Bone marrow (tissue), 2 donors: ENCODE measurements at regions not wholly inside any gene's neighbourhood (a gene's known extent, or its start where the extent isn't known, plus 50 kb on each side); places are given as distances from the start of the nearest gene placed in this dataset.
"Not testable (repeated sequence)": the region's sequence is repeated elsewhere in the genome, so short reads cannot be mapped to it uniquely, and the experiment has no call there.

Experiments
- DNase-seq, 2 donors: peaks; one replicate each; lab custom pipeline; 2025; lab: John Stamatoyannopoulos, UW

DNA sequence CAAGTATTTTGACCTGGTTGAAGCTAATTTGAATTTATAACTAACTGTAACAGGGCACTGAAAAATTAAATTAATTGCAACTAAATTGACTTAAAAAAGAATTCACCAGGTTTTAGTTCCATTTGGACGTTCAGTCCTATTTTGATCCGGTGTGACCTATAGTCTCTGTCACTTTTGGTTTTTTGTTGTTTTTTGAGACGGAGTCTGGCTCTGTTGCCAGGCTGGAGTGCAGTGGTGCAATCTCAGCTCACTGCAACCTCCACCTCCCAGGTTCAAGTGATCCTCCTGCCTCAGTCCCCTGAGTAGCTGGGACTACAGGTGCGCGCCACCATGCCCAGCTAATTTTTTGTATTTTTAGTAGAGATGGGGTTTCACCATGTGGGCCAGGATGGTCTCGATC is 91.2 kb downstream of the GADD45G start:
- DNase-seq: not testable (repeated sequence)

DNA sequence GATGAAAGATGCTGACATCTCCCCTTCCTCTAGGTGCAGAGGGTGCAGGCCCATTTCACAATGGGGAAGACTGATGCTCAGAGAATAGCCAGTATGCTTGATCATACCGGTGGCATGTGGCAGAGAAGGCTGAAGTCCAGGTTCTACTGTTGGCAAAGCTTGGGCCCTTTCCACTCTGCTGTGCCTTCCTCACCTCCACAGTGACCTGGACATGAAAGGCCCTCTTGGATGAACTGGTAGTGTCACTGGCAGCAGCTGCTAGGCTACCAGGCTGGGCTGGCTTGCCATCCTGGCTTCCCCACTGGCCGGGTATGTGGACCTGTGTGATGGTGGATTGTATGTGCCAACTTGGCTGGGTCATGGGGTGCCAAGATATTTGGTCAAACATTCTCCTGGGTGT is 92.0 kb downstream of the GADD45G start:
- DNase-seq: no peak

- DNase-seq: no peak
These were observed 92.7 kb downstream of the GADD45G start for GRCh38 chr9:89697553-89697952.

GRCh38 chr9:89698411-89699005 is 93.7 kb downstream of the GADD45G start:
- no peak for DNase-seq

GRCh38 chr9:89699646-89700045 is 94.8 kb downstream of the GADD45G start:
- no peak for DNase-seq

DNA sequence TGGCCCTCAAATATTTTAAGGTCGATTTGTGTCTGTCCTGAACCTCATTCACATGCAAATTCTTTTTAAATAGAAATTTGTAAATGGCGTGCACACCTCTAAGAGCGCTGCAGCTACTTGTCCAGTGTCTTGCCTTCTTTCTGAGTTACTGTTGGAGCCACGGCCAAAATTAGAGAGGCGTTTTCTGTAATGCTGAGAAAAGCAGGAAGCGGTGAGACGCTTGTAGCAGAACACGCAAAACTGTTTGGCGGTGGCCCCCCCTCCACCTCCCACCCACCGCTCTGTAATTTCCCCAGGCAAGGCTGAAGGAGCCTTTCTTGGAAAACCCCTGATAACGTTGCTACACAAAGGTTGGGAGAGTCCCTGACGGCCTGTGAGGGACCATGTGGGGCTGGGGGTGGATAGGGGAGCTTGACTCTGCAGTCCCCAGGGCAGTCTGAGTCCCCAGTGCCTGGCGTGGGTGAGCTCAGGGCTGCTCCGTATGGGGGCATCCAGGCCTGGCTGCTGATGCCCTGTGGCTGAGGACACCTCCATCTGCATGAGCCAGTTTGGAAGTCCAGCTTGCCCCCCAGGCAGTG is 96.5 kb downstream of the GADD45G start:
- DNase-seq: no peak

DNA sequence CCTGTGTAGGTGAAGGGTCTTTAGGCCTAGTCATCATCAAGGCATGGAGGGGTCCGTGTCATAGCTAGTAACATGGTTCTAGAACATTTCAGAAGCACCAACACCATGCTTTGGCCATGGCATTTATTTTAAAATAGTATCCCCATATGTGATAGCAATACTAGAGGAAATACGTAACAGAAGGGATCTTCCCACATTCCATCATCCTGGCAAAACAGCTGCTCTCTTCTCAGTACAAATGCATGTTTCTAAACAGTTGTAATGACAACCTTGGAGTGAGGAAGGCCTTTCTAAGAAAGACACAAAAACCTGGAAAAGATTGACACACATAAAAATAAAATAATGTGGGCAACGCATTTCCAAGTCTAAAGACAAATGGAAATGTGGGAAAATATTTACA is 97.6 kb downstream of the GADD45G start:
- no peak for DNase-seq

DNA sequence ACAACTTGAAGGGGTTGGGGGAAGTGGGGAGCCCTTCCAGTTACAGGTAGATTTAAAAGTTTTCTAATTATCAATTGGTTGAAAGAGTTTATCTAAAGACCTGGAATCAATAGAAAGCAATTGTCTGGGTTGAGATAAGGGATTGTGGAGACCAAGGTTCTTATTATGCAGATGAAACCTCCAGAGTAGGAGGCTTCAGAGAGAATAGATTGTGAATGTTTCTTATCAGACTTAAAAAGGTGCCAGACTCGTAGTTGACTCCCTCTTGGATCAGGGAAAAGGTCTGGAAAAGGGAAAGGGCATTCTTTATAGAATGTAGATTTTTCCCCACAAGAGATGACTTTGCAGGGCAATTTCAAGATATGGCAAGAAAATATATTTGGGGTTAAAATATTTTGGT is 100.8 kb downstream of the GADD45G start:
- DNase-seq: no peak

- DNase-seq: no peak
These were observed 101.3 kb downstream of the GADD45G start for GRCh38 chr9:89706086-89706485.

- no peak for DNase-seq
These were observed 101.9 kb downstream of the GADD45G start for GRCh38 chr9:89706731-89707191.

DNA sequence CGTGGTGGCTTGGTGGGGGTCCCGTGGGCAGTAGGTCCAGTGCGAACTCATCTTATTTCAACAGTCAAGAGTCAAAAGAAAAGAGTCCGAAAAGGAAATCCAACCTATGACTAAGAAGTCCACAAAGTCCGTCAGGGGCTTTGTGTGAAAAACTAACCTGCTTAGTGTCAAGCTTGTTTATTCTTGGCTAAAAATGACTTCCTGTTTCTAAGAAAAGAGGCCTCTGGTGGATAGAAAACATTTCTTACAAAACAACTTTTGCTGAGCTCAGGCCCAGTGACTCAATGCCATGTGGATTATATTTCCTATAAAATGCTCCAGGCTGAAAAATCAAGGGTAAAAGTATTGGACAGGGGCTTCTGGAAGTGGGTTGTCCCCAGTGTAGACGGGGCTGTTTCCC is 105.9 kb downstream of the GADD45G start:
- no peak for DNase-seq

GRCh38 chr9:89711866-89712265 is 107.1 kb downstream of the GADD45G start:
- DNase-seq: no peak

GRCh38 chr9:89712283-89712682 is 107.5 kb downstream of the GADD45G start:
- no peak for DNase-seq

DNA sequence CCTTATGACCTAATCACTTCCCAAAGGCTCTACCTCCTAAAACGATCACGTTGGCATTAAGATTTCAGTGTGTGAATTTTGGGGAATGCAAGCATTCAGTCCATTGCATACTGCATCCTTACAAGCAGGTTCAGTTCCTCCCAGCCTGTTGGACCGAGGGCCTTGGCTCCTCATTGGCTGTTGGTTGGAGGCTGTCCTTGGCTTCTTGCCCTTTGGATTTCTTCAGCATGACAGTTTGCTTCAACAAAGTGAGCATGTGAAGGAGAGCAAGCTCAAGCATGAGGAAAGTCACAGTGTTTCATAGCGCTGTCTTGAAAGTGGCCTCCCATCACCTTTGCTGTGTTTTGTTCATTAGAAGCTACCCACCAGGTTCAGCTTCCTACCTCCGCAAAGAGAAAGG is 109.5 kb downstream of the GADD45G start:
- DNase-seq: no peak

DNA sequence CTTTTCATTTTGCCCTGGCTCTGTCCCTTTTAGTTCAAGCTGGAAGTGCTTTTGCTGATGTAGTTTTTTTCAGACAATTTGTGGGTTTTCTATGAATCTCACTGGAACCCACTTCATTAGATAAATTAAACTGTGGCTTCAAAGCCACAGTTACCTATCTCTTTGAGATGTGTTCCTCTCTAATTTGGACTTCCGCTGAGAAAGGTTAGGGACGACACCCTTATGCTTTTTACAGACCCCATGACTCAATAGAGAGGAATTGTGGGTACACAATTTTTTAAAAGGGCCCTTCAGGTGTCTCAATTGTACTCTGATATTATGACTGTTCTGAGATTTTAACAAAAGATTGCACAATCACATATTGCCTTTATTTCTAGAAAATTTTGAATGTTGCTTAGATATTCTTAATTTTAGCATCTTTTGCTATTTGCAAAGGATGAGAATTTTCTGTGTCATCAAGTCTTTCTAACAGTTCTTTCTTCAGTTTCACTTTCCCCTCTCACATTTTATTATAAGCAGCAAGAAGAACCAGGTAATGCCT is 110.6 kb downstream of the GADD45G start:
- no peak for DNase-seq

- DNase-seq: no peak
These were observed 111.1 kb downstream of the GADD45G start for GRCh38 chr9:89715881-89716280.

- no peak for DNase-seq
These were observed 111.7 kb downstream of the GADD45G start for GRCh38 chr9:89716559-89716958.

DNA sequence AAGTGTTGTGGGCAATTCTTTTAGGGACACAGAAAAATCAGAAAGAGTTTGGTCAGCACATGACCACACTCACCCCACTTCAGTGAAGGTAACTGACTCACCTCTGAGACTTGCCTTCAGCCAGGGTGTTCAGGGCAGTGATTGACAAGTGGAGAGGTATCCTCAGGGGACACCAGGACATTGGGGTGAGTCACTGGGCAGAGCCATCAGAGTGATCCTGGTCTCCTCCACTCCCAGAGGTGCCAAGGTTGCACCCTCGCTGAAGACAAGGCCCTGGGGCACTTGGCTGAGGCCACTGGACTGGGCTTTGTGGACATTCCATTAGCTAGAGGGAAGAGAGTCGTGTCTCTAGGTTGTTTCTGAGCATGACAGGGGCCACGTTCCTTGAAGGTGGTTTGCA is 113.4 kb downstream of the GADD45G start:
- no peak for DNase-seq

GRCh38 chr9:89718651-89719050 is 113.8 kb downstream of the GADD45G start:
- no peak for DNase-seq

GRCh38 chr9:89719202-89719601 is 114.4 kb downstream of the GADD45G start:
- no peak for DNase-seq

GRCh38 chr9:89720696-89721175 is 115.9 kb downstream of the GADD45G start:
- no peak for DNase-seq

DNA sequence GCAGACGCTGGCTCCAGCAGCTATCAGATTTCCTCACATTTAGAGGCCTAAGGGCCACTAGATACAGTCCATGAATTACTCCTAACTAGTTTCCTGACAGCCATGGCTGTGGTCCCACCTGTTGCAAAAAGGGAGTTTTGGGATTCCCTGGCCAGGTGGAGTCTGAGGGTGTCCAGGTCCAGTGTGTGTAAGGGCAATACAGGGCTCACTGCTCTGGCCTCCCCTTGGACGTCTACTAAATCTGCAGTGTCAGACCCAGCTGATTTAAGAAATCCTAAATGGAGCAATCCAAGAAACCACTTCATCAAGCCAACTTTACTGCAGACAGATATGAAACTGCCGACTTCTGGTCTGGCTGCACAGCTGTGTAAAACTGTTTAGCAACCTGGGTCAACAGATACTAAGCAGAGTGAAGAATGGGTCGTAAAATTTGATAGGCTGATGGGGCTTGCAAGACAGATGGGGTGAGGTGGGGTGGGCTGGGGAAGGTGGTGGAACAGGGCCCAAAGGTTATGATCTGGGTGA is 116.4 kb downstream of the GADD45G start:
- DNase-seq: no peak

GRCh38 chr9:89721971-89722530 is 117.2 kb downstream of the GADD45G start:
- DNase-seq: no peak
